Suprapubic skin (tissue), 4 donors: ENCODE measurements at regions not wholly inside any gene's neighbourhood (a gene's known extent, or its start where the extent isn't known, plus 50 kb on each side); places are given as distances from the start of the nearest gene placed in this dataset.
"Not testable (repeated sequence)": the region's sequence is repeated elsewhere in the genome, so short reads cannot be mapped to it uniquely, and the experiment has no call there.

Experiments used
- DNase-seq, 2 donors: peaks; one replicate each; pipeline ENCODE4 v3.0.0-alpha.2; 2019; ENCODE audit warnings: low spot score in 2 of 2
- H3K27ac ChIP-seq: fragments of 200-600 bp; sonication (generic); one replicate; pipeline ENCODE4 v1.5.1; 2019
- H3K27me3 ChIP-seq: fragments of 200-600 bp; sonication (generic); one replicate; pipeline ENCODE4 v1.5.1; 2019
- H3K36me3 ChIP-seq: fragments of 200-600 bp; sonication (generic); one replicate; pipeline ENCODE4 v1.5.1; 2019
- H3K4me1 ChIP-seq: fragments of 200-600 bp; sonication (generic); one replicate; pipeline ENCODE4 v1.5.1; 2019
- H3K4me3 ChIP-seq: fragments of 200-600 bp; sonication (generic); one replicate; pipeline ENCODE4 v1.5.1; 2019; ENCODE audit warnings: mild to moderate bottlenecking
- H3K9me3 ChIP-seq: fragments of 200-600 bp; sonication (generic); one replicate; pipeline ENCODE4 v1.5.1; 2019
- EP300 ChIP-seq: sonication (generic); formaldehyde crosslinking; IDR thresholded peaks from one replicate; pipeline ENCODE4 v1.6.1; 2017; ENCODE audit warnings: antibody characterized with exemption
- POLR2A ChIP-seq, 2 donors: fragments of 450-650 bp; IDR thresholded peaks; one replicate each; pipeline ENCODE4 v1.6.1; 2017; ENCODE audit warnings: antibody characterized with exemption in 2 of 2, mild to moderate bottlenecking in 2 of 2, moderate library complexity in 2 of 2
- POLR2AphosphoS5 ChIP-seq, 3 donors: sonication (generic); formaldehyde crosslinking; IDR thresholded peaks; one replicate each; pipeline ENCODE4 v1.6.1; 2017; ENCODE audit warnings: antibody characterized with exemption in 3 of 3
- WGBS: methylation state at CpG from one replicate; pipeline ENCODE4 v1.1.5; 2018; 5-methylcytosine and 5-hydroxymethylcytosine counted together
- TF ChIP-seq, protein P1 (sequence below), 2 donors: fragments of 200-600 bp in 1 of 2; fragments of 450-650 bp in 1 of 2; sonication (generic) in 1 of 2; IDR thresholded peaks; one replicate each; pipeline ENCODE4 v1.5.1; 2016 to 2019; ENCODE audit warnings: antibody characterized with exemption in 2 of 2, mild to moderate bottlenecking in 1 of 2, moderate library complexity in 1 of 2

DNA sequence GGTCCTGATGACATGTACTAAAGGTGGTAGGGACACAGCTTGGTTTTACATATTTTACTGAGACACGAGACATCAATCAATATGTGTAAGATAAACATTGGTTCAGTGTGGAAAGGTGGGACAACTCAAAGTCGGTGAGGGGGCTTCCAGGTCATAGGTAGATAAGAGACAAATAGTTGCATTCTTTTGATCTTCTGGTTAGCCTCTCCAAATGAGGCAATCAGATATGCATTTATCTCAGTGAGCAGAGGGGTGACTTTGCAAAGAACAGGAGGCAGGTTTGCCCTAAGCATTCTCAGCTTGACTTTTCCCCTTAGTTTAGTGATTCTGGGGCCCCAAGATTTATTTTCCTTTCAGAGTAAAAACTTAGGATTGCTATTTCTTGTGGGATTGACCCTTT, 706.9 kb downstream of the GLUD2 start:
- DNase-seq, result no peak
- H3K4me1 ChIP-seq, result no peaks in the 10 kb centered on the region
- TF ChIP-seq EP300, result no peak
- no peak for TF ChIP-seq POLR2A (IDR thresholded peaks at IDR 0.05)
- TF ChIP-seq POLR2AphosphoS5 (IDR thresholded peaks at IDR 0.05), result no peak
- TF ChIP-seq, protein P1, sequence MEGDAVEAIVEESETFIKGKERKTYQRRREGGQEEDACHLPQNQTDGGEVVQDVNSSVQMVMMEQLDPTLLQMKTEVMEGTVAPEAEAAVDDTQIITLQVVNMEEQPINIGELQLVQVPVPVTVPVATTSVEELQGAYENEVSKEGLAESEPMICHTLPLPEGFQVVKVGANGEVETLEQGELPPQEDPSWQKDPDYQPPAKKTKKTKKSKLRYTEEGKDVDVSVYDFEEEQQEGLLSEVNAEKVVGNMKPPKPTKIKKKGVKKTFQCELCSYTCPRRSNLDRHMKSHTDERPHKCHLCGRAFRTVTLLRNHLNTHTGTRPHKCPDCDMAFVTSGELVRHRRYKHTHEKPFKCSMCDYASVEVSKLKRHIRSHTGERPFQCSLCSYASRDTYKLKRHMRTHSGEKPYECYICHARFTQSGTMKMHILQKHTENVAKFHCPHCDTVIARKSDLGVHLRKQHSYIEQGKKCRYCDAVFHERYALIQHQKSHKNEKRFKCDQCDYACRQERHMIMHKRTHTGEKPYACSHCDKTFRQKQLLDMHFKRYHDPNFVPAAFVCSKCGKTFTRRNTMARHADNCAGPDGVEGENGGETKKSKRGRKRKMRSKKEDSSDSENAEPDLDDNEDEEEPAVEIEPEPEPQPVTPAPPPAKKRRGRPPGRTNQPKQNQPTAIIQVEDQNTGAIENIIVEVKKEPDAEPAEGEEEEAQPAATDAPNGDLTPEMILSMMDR (IDR thresholded peaks at IDR 0.05), result no peak
- H3K4me3 ChIP-seq, result no peak overlapping the region
- H3K9me3 ChIP-seq, result no peaks in the 10 kb centered on the region
- H3K36me3 ChIP-seq, result no peaks in the 10 kb centered on the region
- 66% methylated on average over 2 of the region's 2 CpGs for WGBS
- H3K27me3 ChIP-seq, result no peaks in the 10 kb centered on the region
- H3K27ac ChIP-seq, result no peak overlapping the region

DNA sequence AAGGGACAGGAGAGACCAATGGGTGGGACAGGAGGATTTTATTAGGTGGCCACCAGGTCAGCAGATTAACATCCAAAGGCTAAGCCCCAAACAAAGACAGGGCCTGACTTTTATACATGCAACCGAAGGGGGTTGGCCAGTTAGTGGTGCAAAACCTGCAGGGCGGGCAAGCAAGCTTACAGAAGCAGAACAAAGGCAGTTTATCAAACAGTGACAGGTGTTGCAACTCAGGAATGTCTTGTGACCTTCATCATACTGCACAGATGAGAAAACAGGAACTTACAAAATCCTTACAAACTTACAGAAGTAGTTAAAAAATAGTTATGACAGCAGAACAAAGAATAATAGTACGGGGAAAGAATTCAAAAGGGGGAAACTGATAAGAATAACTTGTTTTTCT, 708.1 kb downstream of the GLUD2 start:
- Histone ChIP-seq H3K36me3 (no peaks in the 10 kb centered on the region), H3K27ac (no peak overlapping the region), H3K9me3 (no peaks in the 10 kb centered on the region), H3K27me3 (no peaks in the 10 kb centered on the region), H3K4me3 (no peak overlapping the region), H3K4me1 (no peaks in the 10 kb centered on the region)
- WGBS, result 51% methylated on average over 3 of the region's 3 CpGs
- DNase-seq, result no peak
- TF ChIP-seq POLR2AphosphoS5 (IDR thresholded peaks at IDR 0.05) (no peak), EP300 (no peak), POLR2A (IDR thresholded peaks at IDR 0.05) (no peak)
- TF ChIP-seq, protein P1 (IDR thresholded peaks at IDR 0.05), result no peak

DNA sequence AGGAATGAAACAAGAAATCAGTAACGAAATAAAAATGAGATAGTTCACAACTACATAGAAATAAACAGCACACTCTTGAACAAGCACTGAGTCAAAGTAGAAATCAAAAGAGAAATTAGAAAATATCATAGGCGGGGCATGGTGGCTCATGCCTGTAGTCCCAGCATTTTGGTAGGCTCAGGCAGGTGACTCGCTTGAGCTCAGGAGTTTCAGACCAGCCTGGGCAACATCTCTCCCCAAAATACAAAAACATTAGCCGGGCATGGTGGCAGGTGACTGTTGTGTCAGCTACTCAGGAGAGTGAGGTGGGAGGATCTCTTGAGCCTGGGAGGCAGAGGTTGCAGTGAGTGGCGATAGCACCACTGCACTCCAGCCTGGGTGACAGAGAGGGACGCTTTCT, 714.4 kb downstream of the GLUD2 start:
- TF ChIP-seq EP300 (no peak), POLR2A (IDR thresholded peaks at IDR 0.05) (no peak), POLR2AphosphoS5 (IDR thresholded peaks at IDR 0.05) (no peak)
- TF ChIP-seq, protein P1 (IDR thresholded peaks at IDR 0.05), result no peak
- H3K4me1 ChIP-seq, result no peaks in the 10 kb centered on the region
- no peak overlapping the region for H3K27ac ChIP-seq
- no peak overlapping the region for H3K4me3 ChIP-seq
- no peaks in the 10 kb centered on the region for H3K27me3 ChIP-seq
- H3K36me3 ChIP-seq, result no peaks in the 10 kb centered on the region
- no peak for DNase-seq
- H3K9me3 ChIP-seq, result no peaks in the 10 kb centered on the region
- WGBS, result 57% methylated on average over 6 of the region's 6 CpGs

DNA sequence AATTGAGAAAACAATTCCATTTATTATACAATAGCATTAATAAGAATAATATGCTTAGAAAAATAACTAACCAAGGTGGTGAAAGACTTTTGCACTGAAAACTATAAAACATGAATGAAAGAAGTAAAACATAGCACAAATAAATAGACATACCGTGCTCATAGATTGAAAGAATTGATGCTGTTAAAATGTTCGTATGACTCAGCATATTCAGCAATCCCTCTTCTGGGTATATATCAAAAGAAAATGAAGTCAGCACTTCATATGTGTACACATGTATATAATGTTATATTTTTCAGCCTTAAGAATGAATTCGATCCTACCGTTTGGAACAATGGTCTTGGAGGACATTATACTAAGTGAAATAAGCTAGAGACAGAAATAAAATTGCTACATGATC, 716.3 kb downstream of the GLUD2 start:
- DNase-seq, result no peak
- Histone ChIP-seq H3K4me1 (no peaks in the 10 kb centered on the region), H3K9me3 (no peaks in the 10 kb centered on the region), H3K4me3 (no peak overlapping the region), H3K36me3 (no peaks in the 10 kb centered on the region), H3K27ac (no peak overlapping the region), H3K27me3 (no peaks in the 10 kb centered on the region)
- whole genome bisulfite sequencing, result 79% methylated on average over 4 of the region's 4 CpGs
- TF ChIP-seq POLR2A (IDR thresholded peaks at IDR 0.05) (no peak), EP300 (no peak), POLR2AphosphoS5 (IDR thresholded peaks at IDR 0.05) (no peak)
- TF ChIP-seq, protein P1 (IDR thresholded peaks at IDR 0.05), result no peak

DNA sequence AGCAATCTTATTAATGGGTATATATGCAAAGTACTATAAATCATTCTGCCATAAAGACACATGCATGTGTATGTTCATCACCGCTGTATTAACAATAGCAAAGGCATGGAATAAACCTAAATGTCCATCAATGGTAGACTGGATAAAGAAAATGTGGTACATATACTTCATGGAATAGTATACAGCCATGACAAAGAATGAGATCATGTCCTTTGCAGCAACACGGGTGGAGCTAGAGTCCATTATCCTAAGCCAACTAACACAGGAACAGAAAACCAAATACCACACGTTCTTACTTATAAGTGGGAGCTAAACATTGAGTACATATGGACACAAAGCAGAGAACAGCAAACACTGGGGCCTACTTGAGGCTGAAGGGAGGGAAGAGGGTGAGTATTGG, 720.8 kb downstream of the GLUD2 start:
- H3K27ac ChIP-seq, H3K4me3 ChIP-seq, DNase-seq, H3K27me3 ChIP-seq, H3K36me3 ChIP-seq, H3K4me1 ChIP-seq, H3K9me3 ChIP-seq: not testable (repeated sequence)
- WGBS, result 74% methylated on average over 3 of the region's 3 CpGs

DNA sequence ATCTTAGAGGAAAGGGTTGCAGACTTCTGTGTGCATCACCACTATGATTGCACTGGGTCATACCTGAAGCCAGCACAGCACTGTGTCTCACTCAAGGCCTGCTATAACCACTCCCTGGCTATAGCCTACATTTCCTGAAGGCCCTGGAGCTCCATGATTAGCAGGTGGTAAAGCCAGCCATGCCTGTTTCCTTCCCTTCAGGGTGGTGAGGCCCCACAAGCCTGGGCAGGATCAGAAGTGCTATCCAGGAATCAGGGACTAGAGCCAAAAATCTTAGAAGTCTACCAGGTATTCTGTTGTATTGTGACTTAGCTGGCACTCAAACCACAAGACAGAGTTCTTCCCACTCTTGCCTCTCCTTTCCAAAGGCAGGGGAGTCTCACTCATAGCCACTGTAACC, 734.6 kb downstream of the GLUD2 start:
- DNase-seq, result no peak
- TF ChIP-seq POLR2AphosphoS5 (IDR thresholded peaks at IDR 0.05) (no peak), POLR2A (IDR thresholded peaks at IDR 0.05) (no peak)
- TF ChIP-seq, protein P1 (IDR thresholded peaks at IDR 0.05), result no peak
- Histone ChIP-seq H3K27ac (no peak overlapping the region), H3K9me3 (no peaks in the 10 kb centered on the region), H3K27me3 (no peaks in the 10 kb centered on the region), H3K36me3 (no peaks in the 10 kb centered on the region), H3K4me1 (no peaks in the 10 kb centered on the region), H3K4me3 (no peak overlapping the region)
